Neuronal stem cell (in vitro differentiated cells): ENCODE measurements at regions not wholly inside any gene's neighbourhood (a gene's known extent, or its start where the extent isn't known, plus 50 kb on each side); places are given as distances from the start of the nearest gene placed in this dataset.

Experiments used
- DNase-seq: peaks from one replicate; pipeline ENCODE4 v3.0.0-alpha.2; 2013; ENCODE audit warnings: low spot score
- H2AFZ ChIP-seq: one replicate; pipeline ENCODE4 v1.6.1; 2013; ENCODE audit warnings: mild to moderate bottlenecking, low read length, inconsistent platforms
- H2AK5ac ChIP-seq: 2 replicates; pipeline ENCODE4 v1.6.1; 2013; ENCODE audit warnings: low read depth, mild to moderate bottlenecking, inconsistent platforms, low read length, moderate library complexity, mixed read lengths
- H2BK120ac ChIP-seq: 2 replicates; pipeline ENCODE4 v1.6.1; 2013; ENCODE audit warnings: low read depth, mild to moderate bottlenecking, inconsistent platforms, low read length, moderate library complexity, mixed read lengths
- H2BK12ac ChIP-seq: one replicate; pipeline ENCODE4 v1.6.1; 2013; ENCODE audit warnings: low read length, inconsistent platforms
- H2BK15ac ChIP-seq: 2 replicates; pipeline ENCODE4 v1.6.1; 2013; ENCODE audit warnings: mild to moderate bottlenecking, low read length, inconsistent platforms, mixed read lengths
- H2BK5ac ChIP-seq: one replicate; pipeline ENCODE4 v1.6.1; 2013; ENCODE audit warnings: inconsistent platforms, mild to moderate bottlenecking, low read length, moderate library complexity
- H3K14ac ChIP-seq: one replicate; pipeline ENCODE4 v1.6.1; 2013; ENCODE audit warnings: low read length, inconsistent platforms
- H3K18ac ChIP-seq: 2 replicates; pipeline ENCODE4 v1.6.1; 2013; ENCODE audit warnings: low read length, inconsistent platforms
- H3K23ac ChIP-seq: 2 replicates; pipeline ENCODE4 v1.6.1; 2013; ENCODE audit warnings: low read depth, mild to moderate bottlenecking, mixed read lengths, low read length, inconsistent platforms; ENCODE audit not compliant: poor library complexity
- H3K27ac ChIP-seq: replicated peaks from 3 replicates; pipeline ENCODE4 v1.5.1; 2013; ENCODE audit warnings: low read length, inconsistent platforms
- H3K27me3 ChIP-seq, 3 experiments: 2 replicates each; pipeline ENCODE4 v1.6.1; 2013; ENCODE audit warnings: low read length in 3 of 3, mild to moderate bottlenecking in 2 of 3, inconsistent platforms in 1 of 3, low read depth in 1 of 3, mixed read lengths in 1 of 3, moderate library complexity in 1 of 3; ENCODE audit not compliant: control insufficient read depth in 3 of 3, insufficient read depth in 3 of 3
- H3K36me3 ChIP-seq, 2 donors: replicated peaks in 1 of 2; 2 replicates each; pipeline ENCODE4 v1.6.1; 2013; ENCODE audit warnings: low read length in 2 of 2; ENCODE audit not compliant: control insufficient read depth in 2 of 2, insufficient read depth in 2 of 2
- H3K4ac ChIP-seq: 2 replicates; pipeline ENCODE4 v1.6.1; 2013; ENCODE audit warnings: inconsistent platforms, mild to moderate bottlenecking, low read length, moderate library complexity
- H3K4me1 ChIP-seq, 2 donors: 1 replicate in 1 of 2; 2 replicates in 1 of 2; pipeline ENCODE4 v1.6.1; 2013; ENCODE audit warnings: low read length in 2 of 2, low read depth in 1 of 2; ENCODE audit not compliant: control insufficient read depth in 2 of 2, insufficient read depth in 1 of 2
- H3K4me2 ChIP-seq: one replicate; pipeline ENCODE4 v1.6.1; 2013; ENCODE audit warnings: mild to moderate bottlenecking, low read length, inconsistent platforms; ENCODE audit not compliant: insufficient read depth, poor library complexity, severe bottlenecking
- H3K4me3 ChIP-seq, 2 donors: 2 replicates each; pipeline ENCODE4 v1.5.1; 2013; ENCODE audit warnings: low read length in 2 of 2, mild to moderate bottlenecking in 2 of 2, inconsistent platforms in 1 of 2, moderate library complexity in 1 of 2
- H3K79me1 ChIP-seq: one replicate; pipeline ENCODE4 v1.6.1; 2013; ENCODE audit warnings: low read depth, mild to moderate bottlenecking, inconsistent platforms, low read length, moderate library complexity
- H3K9ac ChIP-seq: one replicate; pipeline ENCODE4 v1.6.1; 2013; ENCODE audit warnings: mild to moderate bottlenecking, low read depth, low read length, inconsistent platforms; ENCODE audit not compliant: poor library complexity
- H3K9me3 ChIP-seq, 2 donors: replicated peaks in 1 of 2; 2 replicates each; pipeline versions ENCODE3 to v1.6.1; 2013; ENCODE audit warnings: low read length in 2 of 2, mild to moderate bottlenecking in 2 of 2, inconsistent platforms in 1 of 2, low read depth in 1 of 2, mixed read lengths in 1 of 2, moderate library complexity in 1 of 2; ENCODE audit not compliant: control insufficient read depth in 2 of 2, insufficient read depth in 1 of 2
- H4K8ac ChIP-seq: one replicate; pipeline ENCODE4 v1.6.1; 2013; ENCODE audit warnings: low read depth, mild to moderate bottlenecking, inconsistent platforms, low read length, moderate library complexity
- H4K91ac ChIP-seq: one replicate; pipeline ENCODE4 v1.6.1; 2013; ENCODE audit warnings: low read length, low read depth, mild to moderate bottlenecking, inconsistent platforms; ENCODE audit not compliant: poor library complexity
- WGBS, 2 donors: extraction: QIAGEN DNeasy Blood & Tissue Kit; methylation state at CpG; one replicate each; pipeline ENCODE4 v1.1.7; 2013; ENCODE audit warnings: missing lambda C conversion rate in 2 of 2, mixed read lengths in 1 of 2; ENCODE audit not compliant: insufficient read length in 2 of 2, insufficient replicate concordance in 1 of 2; ENCODE audit errors: extremely low coverage in 2 of 2; 5-methylcytosine and 5-hydroxymethylcytosine counted together

GRCh38 chr5:123783421-123783820, 271.4 kb downstream of the CSNK1G3 start:
- no peak overlapping the region for H4K8ac ChIP-seq
- no peak overlapping the region for H2BK120ac ChIP-seq
- no peak overlapping the region for H3K4me2 ChIP-seq
- H2BK5ac ChIP-seq: no peak overlapping the region
- no peak overlapping the region for H2AK5ac ChIP-seq
- H3K4me3 ChIP-seq: no peak overlapping the region
- no peak overlapping the region for H3K14ac ChIP-seq
- peaks cover 2 to 8% of the 10 kb centered on the region in 2 donors for H3K9me3 ChIP-seq
- H3K9ac ChIP-seq: no peak overlapping the region
- H3K27ac ChIP-seq: no peak overlapping the region
- no CpG with 5 or more reads among the region's 1 CpG for WGBS, 2 donors
- H3K18ac ChIP-seq: no peak overlapping the region
- H3K79me1 ChIP-seq: no peaks in the 10 kb centered on the region
- H4K91ac ChIP-seq: no peak overlapping the region
- H3K36me3 ChIP-seq: no peaks in the 10 kb centered on the region
- no peak overlapping the region for H3K23ac ChIP-seq
- no peak overlapping the region for H2BK15ac ChIP-seq
- H3K27me3 ChIP-seq: no peaks in the 10 kb centered on the region
- H2BK12ac ChIP-seq: no peak overlapping the region
- no peak overlapping the region for H3K4ac ChIP-seq
- peaks cover 7 to 11% of the 10 kb centered on the region in 2 donors for H3K4me1 ChIP-seq
- DNase-seq: no peak
- H2AFZ ChIP-seq: no peak overlapping the region

- Histone ChIP-seq H2AFZ (no peak overlapping the region), H3K23ac (no peak overlapping the region), H4K91ac (no peak overlapping the region), H2BK120ac (no peak overlapping the region), H2BK15ac (no peak overlapping the region), H2AK5ac (no peak overlapping the region), H3K27me3 (no peaks in the 10 kb centered on the region), H3K4me2 (no peak overlapping the region), H3K4me3 (no peak overlapping the region), H3K9ac (no peak overlapping the region), H3K4ac (no peak overlapping the region), H3K4me1 (no peaks in the 10 kb centered on the region), H3K27ac (no peak overlapping the region), H2BK5ac (no peak overlapping the region), H3K79me1 (no peaks in the 10 kb centered on the region), H2BK12ac (no peak overlapping the region), H4K8ac (no peak overlapping the region), H3K18ac (no peak overlapping the region), H3K14ac (no peak overlapping the region), H3K9me3 (peaks cover 2 to 6% of the 10 kb centered on the region in 2 donors), H3K36me3 (no peaks in the 10 kb centered on the region)
- no CpG with 5 or more reads among the region's 7 CpGs for WGBS, 2 donors
- no peak for DNase-seq
Observed at GRCh38 chr5:123778641-123779040, 266.7 kb downstream of the CSNK1G3 start.

- H3K36me3 ChIP-seq: no peaks in the 10 kb centered on the region
- H3K79me1 ChIP-seq: no peaks in the 10 kb centered on the region
- no peak overlapping the region for H3K4me2 ChIP-seq
- no peak overlapping the region for H3K4me3 ChIP-seq
- H3K27me3 ChIP-seq: no peaks in the 10 kb centered on the region
- no peak overlapping the region for H2BK12ac ChIP-seq
- no peak overlapping the region for H2BK5ac ChIP-seq
- H2BK120ac ChIP-seq: no peak overlapping the region
- H3K9me3 ChIP-seq: peaks cover 9 to 17% of the 10 kb centered on the region in 2 donors
- no peak overlapping the region for H3K4ac ChIP-seq
- no peak overlapping the region for H3K9ac ChIP-seq
- H3K27ac ChIP-seq: no peak overlapping the region
- no peak overlapping the region for H2AK5ac ChIP-seq
- H3K18ac ChIP-seq: no peak overlapping the region
- H2BK15ac ChIP-seq: no peak overlapping the region
- no peak for DNase-seq
- no peak overlapping the region for H2AFZ ChIP-seq
- H4K91ac ChIP-seq: no peak overlapping the region
- no peak overlapping the region for H3K23ac ChIP-seq
- H4K8ac ChIP-seq: no peak overlapping the region
- H3K14ac ChIP-seq: no peak overlapping the region
- no peaks in the 10 kb centered on the region for H3K4me1 ChIP-seq
Observed at GRCh38 chr5:123776761-123777160, 264.8 kb downstream of the CSNK1G3 start.

GRCh38 chr5:123771715-123772114, 259.7 kb downstream of the CSNK1G3 start:
- no peak overlapping the region for H3K4me2 ChIP-seq
- H3K27ac ChIP-seq: no peak overlapping the region
- H3K18ac ChIP-seq: no peak overlapping the region
- H3K4me3 ChIP-seq: no peak overlapping the region
- H3K27me3 ChIP-seq: no peaks in the 10 kb centered on the region
- H3K9me3 ChIP-seq: peaks cover 13 to 37% of the 10 kb centered on the region in 2 donors
- no peak overlapping the region for H2BK120ac ChIP-seq
- DNase-seq: no peak
- no peak overlapping the region for H3K4ac ChIP-seq
- no peak overlapping the region for H3K23ac ChIP-seq
- H2BK5ac ChIP-seq: no peak overlapping the region
- no peaks in the 10 kb centered on the region for H3K4me1 ChIP-seq
- H4K91ac ChIP-seq: no peak overlapping the region
- no peaks in the 10 kb centered on the region for H3K36me3 ChIP-seq
- H3K9ac ChIP-seq: no peak overlapping the region
- H2AK5ac ChIP-seq: no peak overlapping the region
- no peak overlapping the region for H3K14ac ChIP-seq
- no peak overlapping the region for H2AFZ ChIP-seq
- H4K8ac ChIP-seq: no peak overlapping the region
- H3K79me1 ChIP-seq: no peaks in the 10 kb centered on the region
- H2BK15ac ChIP-seq: no peak overlapping the region
- H2BK12ac ChIP-seq: no peak overlapping the region
